ENCODE measurements at regions not wholly inside any gene's neighbourhood (a gene's known extent, or its start where the extent isn't known, plus 50 kb on each side); places are given as distances from the start of the nearest gene placed in this dataset.

- TF ChIP-seq SRF (IDR thresholded peaks at IDR 0.05; ENCODE audit: low read depth in 2 of 2, low read length in 2 of 2) (no peak), YY1 (IDR thresholded peaks at IDR 0.05; ENCODE audit: low read depth, low read length) (no peak), CREM (IDR thresholded peaks at IDR 0.05; ENCODE audit: low read depth) (no peak), CEBPB (IDR thresholded peaks at IDR 0.05; ENCODE audit: borderline replicate concordance in 1 of 2, low read depth in 2 of 2, low read length in 2 of 2) (no peak), RFX5 (IDR thresholded peaks at IDR 0.05; ENCODE audit: low read depth, low read length) (no peak), EZH2 (IDR thresholded peaks at IDR 0.05; ENCODE audit: borderline replicate concordance, control insufficient read depth, low read depth, low read length) (no peak), BMI1 (IDR thresholded peaks at IDR 0.05; ENCODE audit: borderline replicate concordance) (no peak)
These were observed 60.0 kb upstream of the BRD7 start for GRCh38 chr16:50428742-50429141.
